H1 (cell line): ENCODE measurements at regions not wholly inside any gene's neighbourhood (a gene's known extent, or its start where the extent isn't known, plus 50 kb on each side); places are given as distances from the start of the nearest gene placed in this dataset.

ENCODE experiments used
- CTCF ChIA-PET: fragments of 300-600 bp; sonication (Branson Sonifier 250); formaldehyde crosslinking; loops from one replicate; lab custom pipeline; 2021; ENCODE audit not compliant: partially characterized antibody; lab: Charles Lee
- POLR2A ChIA-PET: fragments of 300-600 bp; sonication (Branson Sonifier 250); formaldehyde crosslinking; loops from one replicate; lab custom pipeline; 2021; ENCODE audit warnings: inconsistent platforms; ENCODE audit not compliant: partially characterized antibody; lab: Charles Lee
- DNase-seq, 2 experiments: peaks; one replicate each; pipeline versions ENCODE4 v3.0.0 to v3.0.0-alpha.2; 2010 to 2022; ENCODE audit warnings: low spot score in 2 of 2, low read depth in 1 of 2, mixed read lengths in 1 of 2
- FAIRE-seq: peaks from 2 replicates; lab custom pipeline; 2011; peaks lifted over from hg19 to GRCh38; lab: Jason Lieb, UNC
- H2AFZ ChIP-seq: 2 replicates; pipeline ENCODE4 v1.8.1; 2012; ENCODE audit warnings: low read length, inconsistent platforms
- H2AK5ac ChIP-seq: 2 replicates; pipeline ENCODE4 v1.6.1; 2013; ENCODE audit warnings: low read depth, low read length
- H2BK120ac ChIP-seq: replicated peaks from 2 replicates; pipeline ENCODE3; 2013; ENCODE audit warnings: low read depth, low read length, inconsistent platforms
- H2BK12ac ChIP-seq: 2 replicates; pipeline ENCODE4 v1.6.1; 2013; ENCODE audit warnings: low read depth, low read length
- H2BK15ac ChIP-seq: 2 replicates; pipeline ENCODE4 v1.6.1; 2013; ENCODE audit warnings: low read length
- H2BK20ac ChIP-seq: 2 replicates; pipeline ENCODE4 v1.6.1; 2013; ENCODE audit warnings: low read length
- H2BK5ac ChIP-seq: 2 replicates; pipeline ENCODE4 v1.6.1; 2013; ENCODE audit warnings: low read depth, low read length
- H3K14ac ChIP-seq: 2 replicates; pipeline ENCODE4 v1.6.1; 2013; ENCODE audit warnings: inconsistent platforms; ENCODE audit not compliant: insufficient read length
- H3K18ac ChIP-seq: 2 replicates; pipeline ENCODE4 v1.6.1; 2013; ENCODE audit warnings: low read length; ENCODE audit errors: extremely low read depth
- H3K23ac ChIP-seq: 2 replicates; pipeline ENCODE4 v1.6.1; 2013; ENCODE audit warnings: inconsistent platforms; ENCODE audit not compliant: insufficient read length
- H3K23me2 ChIP-seq: 2 replicates; pipeline ENCODE4 v1.6.1; 2013; ENCODE audit warnings: low read depth, low read length
- H3K27ac ChIP-seq: 2 replicates; pipeline ENCODE4 v1.6.1; 2011; ENCODE audit warnings: low read depth, low read length, inconsistent platforms
- H3K27me3 ChIP-seq, 4 experiments: replicated peaks in 1 of 4; 1 replicate in 1 of 4; 2 replicates in 3 of 4; pipeline versions ENCODE4 v1.6.1 to v1.8.1; 2011 to 2013; ENCODE audit warnings: low read length in 3 of 4, mild to moderate bottlenecking in 3 of 4, inconsistent platforms in 2 of 4, mixed read lengths in 2 of 4, moderate library complexity in 1 of 4; ENCODE audit not compliant: control insufficient read depth in 3 of 4, insufficient read depth in 3 of 4; ENCODE audit errors: extremely low read depth in 1 of 4
- H3K36me3 ChIP-seq, 4 experiments: 2 replicates each; pipeline versions ENCODE4 v1.6.1 to v1.8.1; 2011 to 2013; ENCODE audit warnings: mild to moderate bottlenecking in 4 of 4, low read length in 3 of 4, moderate library complexity in 2 of 4, control low read depth in 1 of 4, inconsistent platforms in 1 of 4; ENCODE audit not compliant: insufficient read depth in 4 of 4, control insufficient read depth in 2 of 4
- H3K4ac ChIP-seq: replicated peaks from 2 replicates; pipeline ENCODE3; 2013; ENCODE audit warnings: low read length, low read depth, mixed read lengths, inconsistent platforms; ENCODE audit not compliant: insufficient read length
- H3K4me1 ChIP-seq, 4 experiments: replicated peaks in 1 of 4; 1 replicate in 1 of 4; 2 replicates in 3 of 4; pipeline versions ENCODE4 v1.6.1 to v1.8.1; 2011 to 2013; ENCODE audit warnings: low read length in 3 of 4, inconsistent platforms in 2 of 4, mixed read lengths in 1 of 4; ENCODE audit not compliant: insufficient read depth in 4 of 4, control insufficient read depth in 3 of 4
- H3K4me2 ChIP-seq, 2 experiments: 2 replicates each; pipeline versions ENCODE4 v1.6.1 to v1.8.1; 2011 to 2013; ENCODE audit warnings: low read depth in 2 of 2, low read length in 2 of 2, control low read depth in 1 of 2, inconsistent platforms in 1 of 2, mild to moderate bottlenecking in 1 of 2; ENCODE audit not compliant: insufficient read depth in 1 of 2
- H3K4me3 ChIP-seq, 4 experiments: fragments of 200-600, 300-600 bp in 1 of 4; sonication (generic), shearing (Covaris generic), sonication (Bioruptor Twin) in 1 of 4; 2 replicates each; pipeline versions ENCODE4 v1.5.1 to v1.8.1; 2011 to 2016; ENCODE audit warnings: low read length in 4 of 4, low read depth in 3 of 4, control low read depth in 2 of 4, inconsistent platforms in 2 of 4, mild to moderate bottlenecking in 2 of 4, mixed read lengths in 1 of 4, moderate library complexity in 1 of 4; ENCODE audit not compliant: insufficient read depth in 2 of 4; ENCODE audit errors: extremely low read depth in 1 of 4
- H3K56ac ChIP-seq: replicated peaks from 2 replicates; pipeline ENCODE3; 2013; ENCODE audit warnings: low read depth, mild to moderate bottlenecking, mixed read lengths, low read length, inconsistent platforms; ENCODE audit not compliant: insufficient read length
- H3K79me1 ChIP-seq: 2 replicates; pipeline ENCODE4 v1.6.1; 2013; ENCODE audit warnings: low read depth, low read length, control low read depth
- H3K79me2 ChIP-seq, 2 experiments: 2 replicates each; pipeline versions ENCODE4 v1.6.1 to v1.8.1; 2012 to 2013; ENCODE audit warnings: low read length in 2 of 2, mild to moderate bottlenecking in 2 of 2, inconsistent platforms in 1 of 2; ENCODE audit not compliant: insufficient read depth in 2 of 2, control insufficient read depth in 1 of 2
- H3K9ac ChIP-seq, 4 experiments: replicated peaks in 1 of 4; 1 replicate in 1 of 4; 2 replicates in 3 of 4; pipeline versions ENCODE4 v1.6.1 to v1.8.1; 2011 to 2013; ENCODE audit warnings: low read depth in 3 of 4, low read length in 3 of 4, control low read depth in 2 of 4, mild to moderate bottlenecking in 2 of 4, moderate library complexity in 2 of 4, inconsistent platforms in 1 of 4; ENCODE audit errors: extremely low read depth in 1 of 4
- H3K9me3 ChIP-seq, 2 experiments: 2 replicates each; pipeline versions ENCODE4 v1.6.1 to v1.8.1; 2012 to 2013; ENCODE audit warnings: mild to moderate bottlenecking in 2 of 2, moderate library complexity in 2 of 2, control low read depth in 1 of 2, inconsistent platforms in 1 of 2, low read depth in 1 of 2, low read length in 1 of 2, mixed read lengths in 1 of 2; ENCODE audit not compliant: insufficient read depth in 2 of 2
- H4K20me1 ChIP-seq, 2 experiments: replicated peaks in 1 of 2; 2 replicates each; pipeline versions ENCODE3 to v1.8.1; 2011 to 2013; ENCODE audit warnings: inconsistent platforms in 2 of 2, low read length in 2 of 2, mild to moderate bottlenecking in 1 of 2; ENCODE audit not compliant: insufficient read depth in 2 of 2, control insufficient read depth in 1 of 2
- H4K5ac ChIP-seq: 2 replicates; pipeline ENCODE4 v1.6.1; 2013; ENCODE audit warnings: low read length, low read depth, mixed read lengths, inconsistent platforms; ENCODE audit not compliant: insufficient read length
- H4K8ac ChIP-seq: 2 replicates; pipeline ENCODE4 v1.8.0; 2013; ENCODE audit warnings: mild to moderate bottlenecking, moderate library complexity, low read length, inconsistent platforms; ENCODE audit not compliant: insufficient read depth; ENCODE audit errors: extremely low read depth
- H4K91ac ChIP-seq: replicated peaks from 2 replicates; pipeline ENCODE3; 2013; ENCODE audit warnings: low read length, mixed read lengths, inconsistent platforms; ENCODE audit not compliant: insufficient read length
- ATF2 ChIP-seq: IDR thresholded peaks from 2 replicates; pipeline ENCODE4 v1.6.1; 2012; ENCODE audit warnings: low read length, inconsistent platforms
- BACH1 ChIP-seq: IDR thresholded peaks from 2 replicates; pipeline ENCODE4 v1.6.1; 2012; ENCODE audit warnings: low read length, improper control_type of control experiment
- CHD2 ChIP-seq: IDR thresholded peaks from 2 replicates; pipeline ENCODE4 v1.6.1; 2012; ENCODE audit warnings: low read length, improper control_type of control experiment
- FOSL1 ChIP-seq: IDR thresholded peaks from 2 replicates; pipeline ENCODE4 v1.6.1; 2011; ENCODE audit warnings: mild to moderate bottlenecking, low read depth, low read length, moderate library complexity; ENCODE audit not compliant: insufficient read depth
- HDAC2 ChIP-seq, 2 experiments: fragments of 300-600 bp in 1 of 2; sonication (generic) in 1 of 2; IDR thresholded peaks; 2 replicates each; pipeline ENCODE4 v1.6.1; 2011 to 2012; ENCODE audit warnings: low read depth in 2 of 2, low read length in 2 of 2, mild to moderate bottlenecking in 2 of 2, moderate library complexity in 2 of 2, borderline replicate concordance in 1 of 2, inconsistent platforms in 1 of 2
- HDAC6 ChIP-seq: IDR thresholded peaks from one replicate; pipeline ENCODE4 v1.7.1; 2012; ENCODE audit warnings: low read depth, mild to moderate bottlenecking, inconsistent platforms, low read length, moderate library complexity
- JUN ChIP-seq: IDR thresholded peaks from 2 replicates; pipeline ENCODE4 v1.6.1; 2011; ENCODE audit warnings: low read depth, mild to moderate bottlenecking, improper control_type of control experiment, low read length
- NANOG ChIP-seq: IDR thresholded peaks from 2 replicates; pipeline ENCODE4 v1.6.1; 2011; ENCODE audit warnings: low read length, low read depth, mild to moderate bottlenecking, inconsistent platforms; ENCODE audit not compliant: insufficient read depth, poor library complexity, severe bottlenecking
- POLR2AphosphoS5 ChIP-seq: IDR thresholded peaks from 2 replicates; pipeline ENCODE4 v1.6.1; 2011; ENCODE audit warnings: low read depth, low read length
- RNF2 ChIP-seq: fragments of 200-900, 300-1000 bp; sonication (generic); IDR thresholded peaks from 2 replicates; pipeline ENCODE4 v1.7.1; 2016; ENCODE audit warnings: borderline replicate concordance, low read depth, mild to moderate bottlenecking, antibody characterized with exemption, low read length; ENCODE audit not compliant: poor library complexity, severe bottlenecking; ENCODE audit errors: missing control alignments
- RXRA ChIP-seq: IDR thresholded peaks from 2 replicates; pipeline ENCODE4 v1.6.1; 2011; ENCODE audit warnings: low read depth, mild to moderate bottlenecking, low read length, moderate library complexity; ENCODE audit not compliant: insufficient read depth
- SP4 ChIP-seq: IDR thresholded peaks from 2 replicates; pipeline ENCODE4 v1.6.1; 2012; ENCODE audit warnings: low read length, inconsistent platforms
- TBP ChIP-seq: IDR thresholded peaks from 2 replicates; pipeline ENCODE4 v1.6.1; 2011; ENCODE audit warnings: low read depth, low read length, improper control_type of control experiment
- WGBS, 2 experiments: shearing (Covaris generic) in 1 of 2; methylation state at CpG; one replicate each; pipeline versions ENCODE4 v1.1.6 to v1.1.7; 2013 to 2015; ENCODE audit warnings: low lambda C conversion rate in 2 of 2, mixed read lengths in 2 of 2, inconsistent platforms in 1 of 2, low coverage in 1 of 2, missing lambda C conversion rate in 1 of 2; ENCODE audit not compliant: insufficient replicate concordance in 2 of 2, insufficient coverage in 1 of 2, insufficient read length in 1 of 2; ENCODE audit errors: extremely low coverage in 1 of 2, missing lambda C conversion rate in 1 of 2; 5-methylcytosine and 5-hydroxymethylcytosine counted together

GRCh38 chr3:115500795-115501194, 122.5 kb upstream of the GAP43 start:
- no peaks in the 10 kb centered on the region for H3K79me1 ChIP-seq
- ChIA-PET CTCF (interaction anchor here (0.6 to 1.2 kb wide), 3 partner anchors 9 to 143 kb away, joined by 3 to 4 read pairs (median 3); no protein-coding TSS in a partner anchor), POLR2A (interaction anchor here (1.1 kb wide), 1 partner anchor 11 kb away, joined by 3 read pairs; no protein-coding TSS in a partner anchor)
- no peak overlapping the region for H3K4ac ChIP-seq
- H4K5ac ChIP-seq: no peak overlapping the region
- H3K36me3 ChIP-seq: no peaks in the 10 kb centered on the region
- no peaks in the 10 kb centered on the region for H3K23me2 ChIP-seq
- H3K4me2 ChIP-seq: no peak overlapping the region
- no peak overlapping the region for H2BK12ac ChIP-seq
- no peak overlapping the region for H2BK20ac ChIP-seq
- H2BK15ac ChIP-seq: no peak overlapping the region
- H3K14ac ChIP-seq: no peak overlapping the region
- H4K20me1 ChIP-seq: no peaks in the 10 kb centered on the region
- peaks cover 5 to 7% of the 10 kb centered on the region in 2 experiments; a peak in 2 of 4 replicates for H3K9me3 ChIP-seq
- H3K79me2 ChIP-seq: no peaks in the 10 kb centered on the region
- H3K4me3 ChIP-seq: no peak overlapping the region
- H2BK5ac ChIP-seq: no peak overlapping the region
- no peaks in the 10 kb centered on the region for H3K4me1 ChIP-seq
- FAIRE-seq (no peak), DNase-seq (no peak)
- H3K27me3 ChIP-seq: no peaks in the 10 kb centered on the region
- H2BK120ac ChIP-seq: no peak overlapping the region
- no peak overlapping the region for H3K9ac ChIP-seq
- no peak overlapping the region for H4K8ac ChIP-seq
- H3K23ac ChIP-seq: no peak overlapping the region
- H4K91ac ChIP-seq: no peak overlapping the region
- H3K56ac ChIP-seq: no peak overlapping the region
- H2AK5ac ChIP-seq: no peak overlapping the region
- 80% methylated on average over 2 of the region's 2 CpGs; no CpG with 5 or more reads in 1 of the 2 experiments for WGBS, 2 experiments
- no peak overlapping the region for H2AFZ ChIP-seq
- no peak overlapping the region for H3K27ac ChIP-seq
- H3K18ac ChIP-seq: no peak overlapping the region
- TF ChIP-seq POLR2AphosphoS5 (no peak), ATF2 (no peak), RXRA (no peak), CHD2 (no peak), BACH1 (no peak), NANOG (no peak), SP4 (no peak), HDAC2 (IDR thresholded peaks at IDR 0.05; ENCODE audit: borderline replicate concordance in 1 of 2, low read depth in 2 of 2, low read length in 2 of 2) (no peak), RNF2 (no peak), JUN (no peak), FOSL1 (no peak), HDAC6 (no peak), TBP (no peak)
